CD14-positive monocyte (primary cell): ENCODE measurements at regions not wholly inside any gene's neighbourhood (a gene's known extent, or its start where the extent isn't known, plus 50 kb on each side); places are given as distances from the start of the nearest gene placed in this dataset.

ENCODE experiments used
- DNase-seq, 3 donors: peaks; one replicate each; pipeline ENCODE4 v3.0.0-alpha.2; 2011 to 2022
- H2AFZ ChIP-seq: 2 replicates; pipeline ENCODE4 v1.6.0; 2012; ENCODE audit warnings: mild to moderate bottlenecking, low read depth, low read length, inconsistent platforms; ENCODE audit not compliant: insufficient read depth, poor library complexity, severe bottlenecking
- H3K27ac ChIP-seq, 2 donors: 1 replicate in 1 of 2; 2 replicates in 1 of 2; pipeline ENCODE4 v1.5.1; 2012 to 2013; ENCODE audit warnings: low read length in 2 of 2, control low read depth in 1 of 2, inconsistent platforms in 1 of 2, low read depth in 1 of 2, mild to moderate bottlenecking in 1 of 2
- H3K27me3 ChIP-seq, 2 donors: one replicate each; pipeline versions ENCODE4 v1.6.0 to v1.6.1; 2011 to 2013; ENCODE audit warnings: low read length in 2 of 2; ENCODE audit not compliant: control insufficient read depth in 2 of 2, insufficient read depth in 2 of 2
- H3K36me3 ChIP-seq, 2 donors: replicated peaks in 1 of 2; 1 replicate in 1 of 2; 2 replicates in 1 of 2; pipeline versions ENCODE4 v1.5.1 to v1.6.1; 2012 to 2013; ENCODE audit warnings: low read length in 2 of 2, control low read depth in 1 of 2, inconsistent platforms in 1 of 2, mild to moderate bottlenecking in 1 of 2; ENCODE audit not compliant: insufficient read depth in 2 of 2, control insufficient read depth in 1 of 2
- H3K4me1 ChIP-seq, 2 donors: 1 replicate in 1 of 2; 2 replicates in 1 of 2; pipeline versions ENCODE4 v1.5.1 to v1.6.1; 2012 to 2013; ENCODE audit warnings: low read length in 2 of 2, control low read depth in 1 of 2, inconsistent platforms in 1 of 2, mild to moderate bottlenecking in 1 of 2, moderate library complexity in 1 of 2; ENCODE audit not compliant: insufficient read depth in 2 of 2, control insufficient read depth in 1 of 2
- H3K4me2 ChIP-seq: replicated peaks from 2 replicates; pipeline ENCODE3; 2012; ENCODE audit warnings: low read length, moderate library complexity, mild to moderate bottlenecking; ENCODE audit not compliant: poor library complexity, severe bottlenecking; ENCODE audit errors: extremely low read depth
- H3K4me3 ChIP-seq, 3 experiments: fragments of 200-600 bp in 1 of 3; sonication (generic) in 1 of 3; replicated peaks in 1 of 3; 1 replicate in 2 of 3; 2 replicates in 1 of 3; pipeline ENCODE4 v1.5.1; 2011 to 2013; ENCODE audit warnings: low read length in 3 of 3, mild to moderate bottlenecking in 3 of 3, control low read depth in 2 of 3, low read depth in 2 of 3, inconsistent platforms in 1 of 3, moderate library complexity in 1 of 3
- H3K79me2 ChIP-seq: 2 replicates; pipeline ENCODE4 v1.6.0; 2012; ENCODE audit warnings: mild to moderate bottlenecking, control low read depth, inconsistent platforms, low read length, moderate library complexity; ENCODE audit not compliant: insufficient read depth
- H3K9ac ChIP-seq: 2 replicates; pipeline ENCODE4 v1.6.0; 2017; ENCODE audit warnings: low read length, mild to moderate bottlenecking; ENCODE audit not compliant: insufficient read depth, poor library complexity, severe bottlenecking
- H3K9me3 ChIP-seq, 2 donors: replicated peaks in 1 of 2; 1 replicate in 1 of 2; 2 replicates in 1 of 2; pipeline versions ENCODE4 v1.5.1 to v1.6.1; 2012 to 2013; ENCODE audit warnings: low read length in 2 of 2, control low read depth in 1 of 2; ENCODE audit not compliant: control insufficient read depth in 1 of 2, insufficient read depth in 1 of 2
- H4K20me1 ChIP-seq: 2 replicates; pipeline ENCODE4 v1.6.0; 2012; ENCODE audit warnings: mild to moderate bottlenecking, low read length, control low read depth, moderate library complexity; ENCODE audit not compliant: insufficient read depth
- H3K27ac Mint-ChIP-seq, 7 donors: one replicate each; pipeline ENCODE4 v1.8.0; 2020; ENCODE audit warnings: mild to moderate bottlenecking in 7 of 7, mixed read lengths in 7 of 7, moderate library complexity in 6 of 7, inconsistent platforms in 2 of 7
- H3K27me3 Mint-ChIP-seq, 3 donors: one replicate each; pipeline ENCODE4 v1.8.0; 2021 to 2022; ENCODE audit warnings: low read depth in 3 of 3, mild to moderate bottlenecking in 3 of 3, mixed read lengths in 3 of 3, moderate library complexity in 3 of 3, inconsistent platforms in 1 of 3
- H3K36me3 Mint-ChIP-seq, 2 donors: one replicate each; pipeline ENCODE4 v1.8.0; 2020; ENCODE audit warnings: mixed read lengths in 2 of 2, inconsistent platforms in 1 of 2, mild to moderate bottlenecking in 1 of 2
- H3K4me1 Mint-ChIP-seq: one replicate; pipeline ENCODE4 v1.8.0; 2020; ENCODE audit warnings: mild to moderate bottlenecking, mixed read lengths
- H3K4me3 Mint-ChIP-seq, 2 donors: one replicate each; pipeline ENCODE4 v1.8.0; 2020; ENCODE audit warnings: mild to moderate bottlenecking in 2 of 2, mixed read lengths in 2 of 2, moderate library complexity in 1 of 2
- H3K9me3 Mint-ChIP-seq, 7 donors: one replicate each; pipeline ENCODE4 v1.8.0; 2020 to 2022; ENCODE audit warnings: mixed read lengths in 7 of 7, mild to moderate bottlenecking in 6 of 7, moderate library complexity in 6 of 7, inconsistent platforms in 2 of 7
- CTCF ChIP-seq: fragments of 200-600 bp; IDR thresholded peaks from one replicate; pipeline ENCODE4 v1.8.0; 2022; ENCODE audit warnings: antibody characterized with exemption, mild to moderate bottlenecking
- WGBS: methylation state at CpG from one replicate; pipeline ENCODE4 v1.1.5; 2013; ENCODE audit warnings: missing lambda C conversion rate; ENCODE audit not compliant: insufficient coverage; 5-methylcytosine and 5-hydroxymethylcytosine counted together
- intact Hi-C, 2 donors: fragments of 100-400 bp; cut with micrococcal nuclease; formaldehyde crosslinking; loops; one replicate each; pipeline versions ENCODE4 v1.15.0 to v1.15.1; 2023

- Mint-ChIP-seq H3K27ac (no peak overlapping the region), H3K4me3 (no peak overlapping the region), H3K27me3 (no peaks in the 10 kb centered on the region), H3K4me1 (no peaks in the 10 kb centered on the region), H3K9me3 (peaks cover 0 to 5% (median 0%) of the 10 kb centered on the region in 7 donors), H3K36me3 (no peaks in the 10 kb centered on the region)
- intact Hi-C loops: no loop called here
- Histone ChIP-seq H3K79me2 (no peaks in the 10 kb centered on the region), H3K4me3 (no peak overlapping the region), H4K20me1 (no peaks in the 10 kb centered on the region), H3K9me3 (no peaks in the 10 kb centered on the region), H3K27ac (no peak overlapping the region), H3K9ac (no peak overlapping the region), H3K4me1 (no peaks in the 10 kb centered on the region), H3K4me2 (no peak overlapping the region), H3K36me3 (no peaks in the 10 kb centered on the region), H2AFZ (no peak overlapping the region), H3K27me3 (no peaks in the 10 kb centered on the region)
- TF ChIP-seq CTCF: no peak
- WGBS: no CpG with 5 or more reads among the region's 1 CpG
- DNase-seq: no peak
Observed at GRCh38 chr1:194318790-194319280, 1132.4 kb upstream of the B3GALT2 start.

- Histone ChIP-seq H3K36me3 (no peaks in the 10 kb centered on the region), H3K4me2 (no peak overlapping the region), H3K4me1 (no peaks in the 10 kb centered on the region), H3K9me3 (no peaks in the 10 kb centered on the region), H2AFZ (no peak overlapping the region), H3K4me3 (no peak overlapping the region), H3K79me2 (no peaks in the 10 kb centered on the region), H3K27ac (no peak overlapping the region), H3K9ac (no peak overlapping the region), H4K20me1 (no peaks in the 10 kb centered on the region), H3K27me3 (no peaks in the 10 kb centered on the region)
- no peaks in the 10 kb centered on the region for H3K27me3 Mint-ChIP-seq
- TF ChIP-seq CTCF: no peak
- no peaks in the 10 kb centered on the region for H3K4me1 Mint-ChIP-seq
- H3K4me3 Mint-ChIP-seq: no peak overlapping the region
- H3K27ac Mint-ChIP-seq: no peak overlapping the region
- H3K36me3 Mint-ChIP-seq: no peaks in the 10 kb centered on the region
- 75% methylated on average over 2 of the region's 2 CpGs for WGBS
- peaks cover 0 to 5% (median 2%) of the 10 kb centered on the region in 7 donors for H3K9me3 Mint-ChIP-seq
- no peak for DNase-seq
- intact Hi-C loops: no loop called here
Observed at GRCh38 chr1:194309697-194310096, 1123.3 kb upstream of the B3GALT2 start.
